ENCODE measurements at regions not wholly inside any gene's neighbourhood (a gene's known extent, or its start where the extent isn't known, plus 50 kb on each side); places are given as distances from the start of the nearest gene placed in this dataset.

DNA sequence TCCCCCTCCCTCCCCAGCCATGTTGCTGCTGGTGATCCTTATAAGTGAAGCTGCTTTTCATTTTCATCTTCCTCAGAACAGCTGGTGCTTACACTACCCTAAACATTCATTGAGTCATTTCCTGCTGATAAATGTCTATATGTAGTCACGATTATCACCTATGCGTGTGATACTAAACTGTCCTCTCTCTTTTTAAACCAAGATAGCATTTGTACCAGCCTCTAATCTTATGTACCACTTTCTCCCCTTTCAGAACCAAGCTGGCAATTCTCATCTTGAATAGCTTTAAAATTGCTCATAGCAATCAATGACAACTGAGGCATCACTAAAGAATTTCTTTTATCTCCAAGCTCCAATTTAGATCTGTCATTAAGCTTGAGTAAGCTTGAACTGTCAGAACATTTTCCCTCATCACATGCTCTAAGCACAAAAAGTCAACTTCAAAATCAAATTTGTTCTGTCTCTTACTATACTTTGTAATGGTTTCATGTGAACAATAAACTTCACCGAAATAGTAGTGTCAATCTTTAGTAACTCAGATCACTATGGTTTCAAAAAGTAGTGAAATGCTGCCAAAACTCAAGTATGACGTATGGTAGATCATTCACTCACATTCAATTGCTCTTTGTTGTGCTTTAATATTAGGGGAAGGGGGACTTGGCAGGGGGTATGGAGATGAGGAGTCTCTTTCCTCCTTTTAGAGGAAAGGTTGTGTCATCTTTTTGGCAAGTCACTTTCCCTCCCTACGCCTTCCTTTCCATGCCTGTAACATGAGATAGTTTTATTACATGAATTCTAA, 178.1 kb upstream of the NOVA1 start:
- H3K27ac ChIP-seq (ENCODE audit: low read depth, low read length) = no peak overlapping the region
- H3K9me2 ChIP-seq (replicated peaks; ENCODE audit: insufficient read depth, low read length) = no peaks in the 10 kb centered on the region
- no peak for TF ChIP-seq CTCF (IDR thresholded peaks at IDR 0.05; ENCODE audit: insufficient read depth, low read length, poor library complexity, severe bottlenecking)
- no peak for TF ChIP-seq EZH2phosphoT487 (conservative IDR thresholded peaks at IDR 0.05; ENCODE audit: low read length)
- H3K4me2 ChIP-seq (ENCODE audit: low read depth, low read length, poor library complexity, severe bottlenecking) = no peak overlapping the region
- no peaks in the 10 kb centered on the region for H3K79me2 ChIP-seq (ENCODE audit: insufficient read depth, low read length)
- H2AFZ ChIP-seq (ENCODE audit: low read depth, low read length, severe bottlenecking) = no peak overlapping the region
- no peak overlapping the region for H3K9ac ChIP-seq (ENCODE audit: low read length)
- H3K9me3 ChIP-seq (ENCODE audit: insufficient read depth, low read length) = 0 out of 2 replicates have a peak, but pooled peaks cover 4% of the 10 kb centered on the region
- H3K27me3 ChIP-seq (ENCODE audit: low read length) = no peaks in the 10 kb centered on the region
- H3K4me3 ChIP-seq (ENCODE audit: insufficient read depth, low read length, poor library complexity, severe bottlenecking) = no peak overlapping the region
- no peaks in the 10 kb centered on the region for H3F3A ChIP-seq (ENCODE audit: insufficient read depth)
- no peaks in the 10 kb centered on the region for H4K20me1 ChIP-seq (ENCODE audit: low read depth, low read length)
- no peaks in the 10 kb centered on the region for H3K36me3 ChIP-seq (ENCODE audit: low read length)

DNA sequence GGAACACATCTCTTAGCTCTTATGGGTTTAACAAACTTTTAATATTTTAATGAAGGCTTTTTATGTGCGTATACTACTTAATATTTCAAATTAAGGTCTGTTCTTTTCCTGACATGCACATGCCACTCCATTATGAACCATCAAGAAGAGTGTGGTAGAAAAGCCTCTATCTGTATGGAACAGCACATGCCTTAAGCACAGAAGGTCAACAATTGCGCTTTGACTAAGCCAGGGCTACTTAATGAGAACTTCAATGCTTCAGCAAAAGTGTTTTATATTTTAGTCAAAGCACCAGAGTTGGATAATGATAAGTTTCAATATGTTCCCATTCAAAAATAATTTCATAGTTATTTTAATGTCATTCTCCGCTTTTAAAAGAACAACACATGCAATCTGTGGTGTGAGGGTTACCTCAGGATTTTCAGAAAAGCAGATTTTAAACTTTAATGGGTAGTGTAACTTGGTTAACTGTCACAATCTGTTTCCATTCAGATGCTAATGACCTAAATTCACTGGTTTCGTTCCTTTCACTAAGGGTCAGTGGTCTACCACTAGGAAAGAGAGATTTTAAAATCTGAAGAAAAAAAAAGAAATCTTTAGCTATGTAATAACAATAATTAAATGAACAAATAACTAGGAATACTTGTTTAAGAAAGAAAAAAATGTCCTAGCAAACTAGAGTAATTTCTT, 193.4 kb upstream of the NOVA1 start:
- Histone ChIP-seq H3K9ac (ENCODE audit: low read length) (no peak overlapping the region), H3F3A (ENCODE audit: insufficient read depth) (no peaks in the 10 kb centered on the region), H3K9me2 (replicated peaks; ENCODE audit: insufficient read depth, low read length) (no peaks in the 10 kb centered on the region), H4K20me1 (ENCODE audit: low read depth, low read length) (no peaks in the 10 kb centered on the region), H2AFZ (ENCODE audit: low read depth, low read length, severe bottlenecking) (no peak overlapping the region), H3K4me2 (ENCODE audit: low read depth, low read length, poor library complexity, severe bottlenecking) (no peak overlapping the region), H3K27ac (ENCODE audit: low read depth, low read length) (no peak overlapping the region), H3K9me3 (ENCODE audit: insufficient read depth, low read length) (no peaks in the 10 kb centered on the region), H3K27me3 (ENCODE audit: low read length) (no peaks in the 10 kb centered on the region), H3K79me2 (ENCODE audit: insufficient read depth, low read length) (no peaks in the 10 kb centered on the region), H3K36me3 (ENCODE audit: low read length) (no peaks in the 10 kb centered on the region), H3K4me3 (ENCODE audit: insufficient read depth, low read length, poor library complexity, severe bottlenecking) (no peak overlapping the region)
- TF ChIP-seq CTCF (IDR thresholded peaks at IDR 0.05; ENCODE audit: insufficient read depth, low read length, poor library complexity, severe bottlenecking) (no peak), EZH2phosphoT487 (conservative IDR thresholded peaks at IDR 0.05; ENCODE audit: low read length) (no peak)

DNA sequence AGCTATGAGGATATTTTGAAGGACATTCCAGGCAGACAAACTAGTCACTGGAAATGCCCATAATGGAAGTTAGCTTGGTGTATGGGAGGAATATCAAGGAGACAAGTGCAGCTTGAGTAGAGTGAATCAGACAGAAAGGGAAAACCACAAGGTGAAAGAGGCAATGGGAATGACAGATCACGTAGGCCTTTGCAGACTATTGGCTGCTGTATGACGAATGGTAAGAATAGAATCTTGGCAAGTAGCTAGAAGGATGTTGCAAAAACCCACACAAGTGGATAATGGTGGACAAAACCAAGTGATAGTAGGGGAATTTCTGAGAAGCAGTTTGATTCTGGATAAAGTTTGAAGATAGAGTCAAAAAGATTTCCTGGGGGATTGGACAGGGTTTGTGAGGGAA, 196.9 kb upstream of the NOVA1 start:
- no peak overlapping the region for H3K4me3 ChIP-seq (ENCODE audit: insufficient read depth, low read length, poor library complexity, severe bottlenecking)
- H3K9me3 ChIP-seq (ENCODE audit: insufficient read depth, low read length) = no peaks in the 10 kb centered on the region
- H3F3A ChIP-seq (ENCODE audit: insufficient read depth) = no peaks in the 10 kb centered on the region
- H3K36me3 ChIP-seq (ENCODE audit: low read length) = no peaks in the 10 kb centered on the region
- H3K27me3 ChIP-seq (ENCODE audit: low read length) = no peaks in the 10 kb centered on the region
- H3K9me2 ChIP-seq (replicated peaks; ENCODE audit: insufficient read depth, low read length) = no peaks in the 10 kb centered on the region
- no peak overlapping the region for H3K4me2 ChIP-seq (ENCODE audit: low read depth, low read length, poor library complexity, severe bottlenecking)
- no peaks in the 10 kb centered on the region for H3K79me2 ChIP-seq (ENCODE audit: insufficient read depth, low read length)
- no peak overlapping the region for H3K27ac ChIP-seq (ENCODE audit: low read depth, low read length)
- H3K9ac ChIP-seq (ENCODE audit: low read length) = no peak overlapping the region
- no peaks in the 10 kb centered on the region for H4K20me1 ChIP-seq (ENCODE audit: low read depth, low read length)
- TF ChIP-seq CTCF (IDR thresholded peaks at IDR 0.05; ENCODE audit: insufficient read depth, low read length, poor library complexity, severe bottlenecking) (no peak), EZH2phosphoT487 (conservative IDR thresholded peaks at IDR 0.05; ENCODE audit: low read length) (no peak)
- no peak overlapping the region for H2AFZ ChIP-seq (ENCODE audit: low read depth, low read length, severe bottlenecking)

Measured in SU-DHL-6 (cell line).